B cell (primary cell): ENCODE measurements at regions not wholly inside any gene's neighbourhood (a gene's known extent, or its start where the extent isn't known, plus 50 kb on each side); places are given as distances from the start of the nearest gene placed in this dataset.

Experiments
- ATAC-seq: fragments of 200-7000 bp; cut with Tn5 transposase; one replicate; pipeline ENCODE4 v1.10.0; 2021; ENCODE audit warnings: low read depth, mild to moderate bottlenecking, moderate number of reproducible peaks, moderate library complexity
- CTCF ChIA-PET: fragments of 350-600 bp; sonication (Branson Sonifier 250); formaldehyde crosslinking; loops from one replicate; lab custom pipeline; 2021; ENCODE audit warnings: antibody characterized with exemption, inconsistent platforms; lab: Charles Lee
- POLR2A ChIA-PET: fragments of 350-600 bp; sonication (Branson Sonifier 250); formaldehyde crosslinking; loops from one replicate; lab custom pipeline; 2021; ENCODE audit warnings: antibody characterized with exemption; lab: Charles Lee
- DNase-seq: peaks from one replicate; pipeline ENCODE4 v3.0.0; 2013
- H2AFZ ChIP-seq: 2 replicates; pipeline ENCODE4 v1.6.1; 2012; ENCODE audit warnings: mild to moderate bottlenecking, low read depth, low read length; ENCODE audit not compliant: insufficient read depth, poor library complexity, severe bottlenecking
- H3K27ac ChIP-seq, 2 donors: 1 replicate in 1 of 2; 2 replicates in 1 of 2; pipeline ENCODE4 v1.5.1; 2012 to 2013; ENCODE audit warnings: low read length in 2 of 2, mild to moderate bottlenecking in 2 of 2, moderate library complexity in 1 of 2
- H3K27me3 ChIP-seq, 4 experiments: fragments of 200-600 bp in 1 of 4; sonication (generic) in 1 of 4; replicated peaks in 1 of 4; 1 replicate in 2 of 4; 2 replicates in 2 of 4; pipeline versions ENCODE4 v1.6.1 to v1.7.0; 2013 to 2016; ENCODE audit warnings: low read length in 3 of 4, mild to moderate bottlenecking in 2 of 4, mixed read lengths in 1 of 4, moderate library complexity in 1 of 4; ENCODE audit not compliant: insufficient read depth in 4 of 4, control insufficient read depth in 3 of 4; ENCODE audit errors: control extremely low read depth in 1 of 4
- H3K36me3 ChIP-seq, 2 experiments: replicated peaks in 1 of 2; 1 replicate in 1 of 2; 2 replicates in 1 of 2; pipeline versions ENCODE4 v1.6.1 to v1.7.1; 2013; ENCODE audit warnings: low read length in 1 of 2; ENCODE audit not compliant: insufficient read depth in 2 of 2, control insufficient read depth in 1 of 2; ENCODE audit errors: control extremely low read depth in 1 of 2, extremely low read depth in 1 of 2
- H3K4me1 ChIP-seq, 2 donors: fragments of 200-600 bp in 1 of 2; sonication (generic) in 1 of 2; 1 replicate in 1 of 2; 2 replicates in 1 of 2; pipeline versions ENCODE4 v1.5.1 to v1.6.1; 2013 to 2017; ENCODE audit warnings: low read length in 2 of 2; ENCODE audit not compliant: control insufficient read depth in 2 of 2, insufficient read depth in 2 of 2
- H3K4me2 ChIP-seq: replicated peaks from 2 replicates; pipeline ENCODE3; 2012; ENCODE audit warnings: mild to moderate bottlenecking, low read depth, low read length; ENCODE audit not compliant: poor library complexity, severe bottlenecking
- H3K4me3 ChIP-seq, 5 experiments: fragments of 200-600 bp in 1 of 5; sonication (generic) in 1 of 5; 1 replicate in 3 of 5; 2 replicates in 2 of 5; pipeline versions ENCODE4 v1.5.1 to v1.7.0; 2011 to 2016; ENCODE audit warnings: low read length in 4 of 5, mild to moderate bottlenecking in 4 of 5, low read depth in 2 of 5, control low read depth in 1 of 5, moderate library complexity in 1 of 5; ENCODE audit not compliant: insufficient read depth in 1 of 5; ENCODE audit errors: control extremely low read depth in 1 of 5, extremely low read depth in 1 of 5
- H3K79me2 ChIP-seq: fragments of 200-600 bp; sonication (generic); one replicate; pipeline ENCODE4 v1.6.0; 2016; ENCODE audit warnings: low read length; ENCODE audit not compliant: control insufficient read depth, insufficient read depth
- H3K9ac ChIP-seq: fragments of 200-600 bp; sonication (generic); 2 replicates; pipeline ENCODE4 v1.6.1; 2017; ENCODE audit warnings: mild to moderate bottlenecking, low read length, moderate library complexity
- H3K9me3 ChIP-seq, 3 donors: one replicate each; pipeline versions ENCODE4 v1.6.1 to v1.7.1; 2013; ENCODE audit warnings: low read length in 2 of 3; ENCODE audit not compliant: control insufficient read depth in 2 of 3, insufficient read depth in 1 of 3; ENCODE audit errors: control extremely low read depth in 1 of 3
- H4K20me1 ChIP-seq: 2 replicates; pipeline ENCODE4 v1.6.0; 2012; ENCODE audit warnings: mild to moderate bottlenecking, low read length; ENCODE audit not compliant: insufficient read depth, control insufficient read depth, poor library complexity, severe bottlenecking
- H3K27ac Mint-ChIP-seq: one replicate; pipeline ENCODE4 v1.8.0; 2021; ENCODE audit warnings: mixed read lengths
- H3K27me3 Mint-ChIP-seq: one replicate; pipeline ENCODE4 v1.8.0; 2021; ENCODE audit warnings: mixed read lengths
- H3K4me1 Mint-ChIP-seq: one replicate; pipeline ENCODE4 v1.8.0; 2021; ENCODE audit warnings: mixed read lengths
- H3K4me3 Mint-ChIP-seq: one replicate; pipeline ENCODE4 v1.8.0; 2021; ENCODE audit warnings: mixed read lengths
- H3K9me3 Mint-ChIP-seq: one replicate; pipeline ENCODE4 v1.8.0; 2022; ENCODE audit warnings: mixed read lengths; ENCODE audit not compliant: insufficient read depth
- EZH2 ChIP-seq: IDR thresholded peaks from 2 replicates; pipeline ENCODE4 v1.6.1; 2012; ENCODE audit warnings: borderline replicate concordance, low read depth, mild to moderate bottlenecking, moderate library complexity, low read length; ENCODE audit not compliant: insufficient read depth, poor library complexity, severe bottlenecking
- WGBS: methylation state at CpG from one replicate; pipeline ENCODE4 v1.1.5; 2013; ENCODE audit warnings: missing lambda C conversion rate; ENCODE audit not compliant: insufficient coverage; 5-methylcytosine and 5-hydroxymethylcytosine counted together
- intact Hi-C: fragments of 100-400 bp; cut with micrococcal nuclease; formaldehyde crosslinking; loops from one replicate; pipeline ENCODE4 v1.10.0; 2022
- TF ChIP-seq, protein P1 (sequence below): fragments of 200-600 bp; IDR thresholded peaks from one replicate; pipeline ENCODE4 v1.8.0; 2022; ENCODE audit warnings: antibody characterized with exemption, mild to moderate bottlenecking

DNA sequence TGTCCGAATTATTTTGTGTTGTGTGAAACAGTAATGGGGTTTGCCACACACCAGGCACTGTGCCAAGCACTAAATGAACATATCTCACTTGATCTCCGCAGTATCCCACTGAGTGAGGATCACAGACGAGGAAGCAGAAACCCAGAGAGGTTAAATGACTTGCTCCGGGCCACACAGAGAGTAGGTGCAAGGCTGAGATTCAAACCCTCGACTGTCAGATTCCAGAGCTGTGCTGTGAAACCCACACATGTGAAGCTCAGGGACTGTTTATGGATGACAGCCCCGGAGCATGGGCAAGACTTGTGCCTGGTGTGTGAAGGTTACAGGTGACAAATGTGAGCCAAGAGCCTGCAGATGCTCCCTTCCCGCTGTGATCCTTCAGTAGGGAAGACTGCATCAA, 87.8 kb upstream of the SIRPA start:
- H3K4me1 ChIP-seq, result peaks cover 41 to 44% of the 10 kb centered on the region in 2 donors
- H3K9me3 ChIP-seq, result no peaks in the 10 kb centered on the region
- H3K4me2 ChIP-seq, result no peak overlapping the region
- no peak overlapping the region for H2AFZ ChIP-seq
- Mint-ChIP-seq H3K9me3 (no peaks in the 10 kb centered on the region), H3K4me3 (no peak overlapping the region), H3K4me1 (peaks cover 53% of the 10 kb centered on the region), H3K27me3 (no peaks in the 10 kb centered on the region), H3K27ac (peak overlapping the region; percentile 4)
- CTCF ChIA-PET, result no interaction called here
- no peaks in the 10 kb centered on the region for H3K36me3 ChIP-seq
- ATAC-seq (no peak), DNase-seq (no peak)
- H3K4me3 ChIP-seq, result no peak overlapping the region
- no peak overlapping the region for H3K9ac ChIP-seq
- TF ChIP-seq EZH2, result no peak
- TF ChIP-seq, protein P1, sequence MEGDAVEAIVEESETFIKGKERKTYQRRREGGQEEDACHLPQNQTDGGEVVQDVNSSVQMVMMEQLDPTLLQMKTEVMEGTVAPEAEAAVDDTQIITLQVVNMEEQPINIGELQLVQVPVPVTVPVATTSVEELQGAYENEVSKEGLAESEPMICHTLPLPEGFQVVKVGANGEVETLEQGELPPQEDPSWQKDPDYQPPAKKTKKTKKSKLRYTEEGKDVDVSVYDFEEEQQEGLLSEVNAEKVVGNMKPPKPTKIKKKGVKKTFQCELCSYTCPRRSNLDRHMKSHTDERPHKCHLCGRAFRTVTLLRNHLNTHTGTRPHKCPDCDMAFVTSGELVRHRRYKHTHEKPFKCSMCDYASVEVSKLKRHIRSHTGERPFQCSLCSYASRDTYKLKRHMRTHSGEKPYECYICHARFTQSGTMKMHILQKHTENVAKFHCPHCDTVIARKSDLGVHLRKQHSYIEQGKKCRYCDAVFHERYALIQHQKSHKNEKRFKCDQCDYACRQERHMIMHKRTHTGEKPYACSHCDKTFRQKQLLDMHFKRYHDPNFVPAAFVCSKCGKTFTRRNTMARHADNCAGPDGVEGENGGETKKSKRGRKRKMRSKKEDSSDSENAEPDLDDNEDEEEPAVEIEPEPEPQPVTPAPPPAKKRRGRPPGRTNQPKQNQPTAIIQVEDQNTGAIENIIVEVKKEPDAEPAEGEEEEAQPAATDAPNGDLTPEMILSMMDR, result no peak
- POLR2A ChIA-PET, result no interaction called here
- H4K20me1 ChIP-seq, result no peaks in the 10 kb centered on the region
- no peaks in the 10 kb centered on the region for H3K27me3 ChIP-seq
- intact Hi-C loops, result no loop called here
- no peak overlapping the region for H3K27ac ChIP-seq
- 97% methylated on average over 6 of the region's 7 CpGs for WGBS
- no peaks in the 10 kb centered on the region for H3K79me2 ChIP-seq

DNA sequence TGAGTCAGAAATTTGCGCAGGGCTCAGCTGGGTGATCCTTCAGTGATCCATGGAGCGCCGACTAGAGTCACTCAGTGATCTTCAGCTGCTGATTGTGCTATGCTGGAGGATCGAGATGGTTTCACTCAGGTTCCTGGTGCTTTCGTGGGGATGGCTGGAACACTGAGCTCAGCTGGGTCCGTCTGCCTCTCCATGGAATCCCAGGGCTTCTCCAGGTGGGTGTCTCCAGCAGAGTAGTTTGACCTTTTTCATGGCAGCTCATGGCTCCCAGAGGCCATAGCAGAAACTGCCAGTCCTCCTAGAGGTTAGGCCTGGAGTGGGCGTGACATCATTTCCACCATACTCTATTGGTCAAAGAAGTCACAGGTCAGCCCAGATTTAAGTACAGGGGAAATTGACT, 88.8 kb upstream of the SIRPA start:
- Mint-ChIP-seq H3K27me3 (no peaks in the 10 kb centered on the region), H3K9me3 (no peaks in the 10 kb centered on the region), H3K4me3 (no peak overlapping the region), H3K4me1 (peaks cover 53% of the 10 kb centered on the region), H3K27ac (no peak overlapping the region)
- no peaks in the 10 kb centered on the region for H3K9me3 ChIP-seq
- H3K4me1 ChIP-seq, result peaks cover 37 to 43% of the 10 kb centered on the region in 2 donors
- whole genome bisulfite sequencing, result over 99% methylated on average over 6 of the region's 7 CpGs
- no peak overlapping the region for H3K4me2 ChIP-seq
- no peaks in the 10 kb centered on the region for H3K79me2 ChIP-seq
- no peak overlapping the region for H3K27ac ChIP-seq
- no peaks in the 10 kb centered on the region for H3K36me3 ChIP-seq
- DNase-seq (no peak), ATAC-seq (no peak)
- ChIA-PET CTCF (no interaction called here), POLR2A (no interaction called here)
- TF ChIP-seq, protein P1, result no peak
- no peak for TF ChIP-seq EZH2
- H2AFZ ChIP-seq, result no peak overlapping the region
- no peak overlapping the region for H3K9ac ChIP-seq
- H3K27me3 ChIP-seq, result no peaks in the 10 kb centered on the region
- intact Hi-C loops, result no loop called here
- no peaks in the 10 kb centered on the region for H4K20me1 ChIP-seq
- H3K4me3 ChIP-seq, result no peak overlapping the region
